Lower lobe of right lung (tissue), 2 donors: ENCODE measurements at regions not wholly inside any gene's neighbourhood (a gene's known extent, or its start where the extent isn't known, plus 50 kb on each side); places are given as distances from the start of the nearest gene placed in this dataset.

ENCODE experiments used
- ATAC-seq, 2 donors: fragments of 200-7000 bp; cut with Tn5 transposase; one replicate each; pipeline ENCODE4 v1.9.1; 2020 to 2022; ENCODE audit warnings: mild to moderate bottlenecking in 2 of 2, moderate library complexity in 2 of 2
- DNase-seq: peaks from one replicate; pipeline ENCODE4 v3.0.0-alpha.2; 2020
- H3K27ac ChIP-seq: fragments of 200-600 bp; one replicate; pipeline ENCODE4 v1.8.0; 2022
- H3K27me3 ChIP-seq: fragments of 200-600 bp; one replicate; pipeline ENCODE4 v1.8.0; 2022; ENCODE audit warnings: low read depth
- H3K36me3 ChIP-seq: fragments of 200-600 bp; one replicate; pipeline ENCODE4 v1.8.0; 2022; ENCODE audit warnings: mild to moderate bottlenecking
- H3K4me1 ChIP-seq: fragments of 200-600 bp; one replicate; pipeline ENCODE4 v1.8.0; 2022
- H3K4me3 ChIP-seq: fragments of 200-600 bp; one replicate; pipeline ENCODE4 v1.8.0; 2022; ENCODE audit warnings: mild to moderate bottlenecking
- H3K9me3 ChIP-seq: fragments of 200-600 bp; one replicate; pipeline ENCODE4 v1.8.0; 2022
- CTCF ChIP-seq: fragments of 200-600 bp; IDR thresholded peaks from one replicate; pipeline ENCODE4 v1.8.0; 2022; ENCODE audit warnings: antibody characterized with exemption, mild to moderate bottlenecking
- intact Hi-C: fragments of 100-400 bp; cut with DNase I; formaldehyde crosslinking; loops from one replicate; pipeline ENCODE4 v1.11.0; 2022
- donor health status: DM: no; HTN: yes; CAD: no; lungs with severe emphysema.

- Histone ChIP-seq H3K27ac (no peak overlapping the region), H3K36me3 (no peaks in the 10 kb centered on the region), H3K27me3 (no peaks in the 10 kb centered on the region), H3K9me3 (no peaks in the 10 kb centered on the region), H3K4me3 (no peak overlapping the region), H3K4me1 (no peaks in the 10 kb centered on the region)
- intact Hi-C loops = no loop called here
- TF ChIP-seq CTCF = no peak
- DNase-seq (no peak), ATAC-seq (no peak)
Measured at GRCh38 chr7:153023194-153023592, 263.6 kb downstream of the ACTR3B start.

DNA sequence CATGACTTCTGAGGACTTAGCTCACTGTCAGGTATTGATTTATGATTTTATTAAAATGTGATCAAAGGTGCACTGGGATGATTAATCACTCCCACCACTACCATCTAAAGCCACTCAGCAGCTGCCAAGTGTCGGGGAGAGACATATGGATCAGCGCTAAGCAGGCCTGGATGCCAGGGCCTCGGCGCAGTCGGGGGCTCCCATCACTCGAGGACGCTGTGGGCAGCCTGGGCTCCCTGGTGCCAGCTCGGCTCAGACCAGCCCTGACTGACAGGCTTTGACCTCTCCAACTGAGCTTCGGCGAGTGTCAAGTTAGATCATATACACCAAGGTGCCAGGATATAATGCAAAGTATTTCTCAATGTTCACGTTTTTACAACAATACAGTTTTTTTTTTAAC, 267.7 kb downstream of the ACTR3B start:
- ATAC-seq = no peak
- no peak for DNase-seq
- Histone ChIP-seq H3K4me3 (no peak overlapping the region), H3K27ac (no peak overlapping the region), H3K9me3 (no peaks in the 10 kb centered on the region), H3K36me3 (no peaks in the 10 kb centered on the region), H3K27me3 (no peaks in the 10 kb centered on the region), H3K4me1 (no peaks in the 10 kb centered on the region)
- TF ChIP-seq CTCF = no peak
- intact Hi-C loops = no loop called here

GRCh38 chr7:153027904-153028303, 268.4 kb downstream of the ACTR3B start:
- Histone ChIP-seq H3K27ac (no peak overlapping the region), H3K27me3 (no peaks in the 10 kb centered on the region), H3K4me3 (no peak overlapping the region), H3K9me3 (no peaks in the 10 kb centered on the region), H3K4me1 (no peaks in the 10 kb centered on the region), H3K36me3 (no peaks in the 10 kb centered on the region)
- ATAC-seq (no peak), DNase-seq (no peak)
- TF ChIP-seq CTCF = no peak
- intact Hi-C loops = no loop called here

GRCh38 chr7:153030976-153031375, 271.4 kb downstream of the ACTR3B start:
- H3K4me1 ChIP-seq = no peaks in the 10 kb centered on the region
- H3K4me3 ChIP-seq = no peak overlapping the region
- intact Hi-C loops = no loop called here
- no peaks in the 10 kb centered on the region for H3K36me3 ChIP-seq
- ATAC-seq (no peak), DNase-seq (no peak)
- TF ChIP-seq CTCF = no peak
- no peaks in the 10 kb centered on the region for H3K27me3 ChIP-seq
- H3K9me3 ChIP-seq = no peaks in the 10 kb centered on the region
- no peak overlapping the region for H3K27ac ChIP-seq

- intact Hi-C loops = no loop called here
- no peaks in the 10 kb centered on the region for H3K36me3 ChIP-seq
- ATAC-seq (no peak), DNase-seq (no peak)
- TF ChIP-seq CTCF = no peak
- H3K9me3 ChIP-seq = no peaks in the 10 kb centered on the region
- H3K27ac ChIP-seq = no peak overlapping the region
- H3K4me1 ChIP-seq = no peaks in the 10 kb centered on the region
- H3K27me3 ChIP-seq = no peaks in the 10 kb centered on the region
- no peak overlapping the region for H3K4me3 ChIP-seq
Measured at GRCh38 chr7:153034791-153035190, 275.2 kb downstream of the ACTR3B start.
